Body of pancreas (tissue), 4 donors: ENCODE measurements at regions not wholly inside any gene's neighbourhood (a gene's known extent, or its start where the extent isn't known, plus 50 kb on each side); places are given as distances from the start of the nearest gene placed in this dataset.

Experiments
- ATAC-seq: fragments of 150-250 bp; one replicate; pipeline ENCODE4 v1.9.1; 2016
- DNase-seq, 4 donors: peaks; one replicate each; pipeline ENCODE4 v3.0.0-alpha.2; 2019
- H3K27ac ChIP-seq, 4 donors: fragments of 200-600 bp; sonication (generic); 1 replicate in 3 of 4; 2 replicates in 1 of 4; pipeline versions ENCODE4 v1.5.1 to v1.6.1; 2016 to 2019; ENCODE audit warnings: mild to moderate bottlenecking in 1 of 4, mixed read lengths in 1 of 4, moderate library complexity in 1 of 4
- H3K27me3 ChIP-seq, 2 donors: fragments of 200-600 bp; sonication (generic); one replicate each; pipeline ENCODE4 v1.6.0; 2016; ENCODE audit warnings: mild to moderate bottlenecking in 1 of 2
- H3K36me3 ChIP-seq, 2 donors: fragments of 200-600 bp; sonication (generic); replicated peaks in 1 of 2; 2 replicates each; pipeline ENCODE4 v1.5.1; 2016; ENCODE audit warnings: low read depth in 2 of 2; ENCODE audit not compliant: insufficient read depth in 1 of 2
- H3K4me1 ChIP-seq: fragments of 200-600 bp; sonication (generic); one replicate; pipeline ENCODE4 v1.6.0; 2016
- H3K4me3 ChIP-seq, 2 donors: fragments of 200-600 bp; sonication (generic); 1 replicate in 1 of 2; 2 replicates in 1 of 2; pipeline ENCODE4 v1.5.1; 2016 to 2019
- H3K9me3 ChIP-seq, 3 donors: fragments of 200-600 bp; sonication (generic); 1 replicate in 2 of 3; 2 replicates in 1 of 3; pipeline ENCODE4 v1.5.1; 2016
- CTCF ChIP-seq, 7 experiments: fragments of 450-650 bp in 4 of 7; fragments of 200-600 bp in 3 of 7; sonication (generic) in 3 of 7; IDR thresholded peaks; one replicate each; pipeline ENCODE4 v1.5.1; 2016 to 2019; ENCODE audit warnings: antibody characterized with exemption in 7 of 7
- POLR2A ChIP-seq, 3 donors: fragments of 450-650 bp; IDR thresholded peaks; one replicate each; pipeline ENCODE4 v1.6.1; 2016; ENCODE audit warnings: antibody characterized with exemption in 3 of 3, mild to moderate bottlenecking in 2 of 3
- WGBS, 2 donors: methylation state at CpG; one replicate each; pipeline ENCODE4 v1.1.5; 2017; 5-methylcytosine and 5-hydroxymethylcytosine counted together
- intact Hi-C: fragments of 100-400 bp; cut with DNase I; formaldehyde crosslinking; loops from one replicate; pipeline ENCODE4 v1.15.1; 2023

DNA sequence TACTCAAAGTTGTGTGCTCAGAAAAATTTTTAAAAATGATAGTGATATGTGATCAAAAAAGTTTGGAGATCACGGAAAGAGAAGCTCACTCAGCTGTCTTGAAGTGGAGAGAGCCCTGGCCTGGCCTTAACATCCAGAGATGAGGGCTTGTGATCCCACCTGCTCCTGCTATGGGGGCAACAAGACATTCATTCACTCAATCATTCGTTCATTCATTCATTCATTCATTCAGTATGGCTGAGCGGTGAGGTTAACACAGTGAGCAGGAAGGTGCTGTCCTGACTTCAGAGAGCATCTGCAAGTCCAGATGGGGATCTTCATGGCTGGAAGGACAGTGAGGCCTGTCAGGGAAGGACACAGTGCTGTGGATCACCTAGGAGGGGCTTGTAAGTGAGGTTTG, 112.3 kb downstream of the SLC25A47 start:
- WGBS, 2 donors: 71 to 72% methylated on average over 3 of the region's 3 CpGs

DNA sequence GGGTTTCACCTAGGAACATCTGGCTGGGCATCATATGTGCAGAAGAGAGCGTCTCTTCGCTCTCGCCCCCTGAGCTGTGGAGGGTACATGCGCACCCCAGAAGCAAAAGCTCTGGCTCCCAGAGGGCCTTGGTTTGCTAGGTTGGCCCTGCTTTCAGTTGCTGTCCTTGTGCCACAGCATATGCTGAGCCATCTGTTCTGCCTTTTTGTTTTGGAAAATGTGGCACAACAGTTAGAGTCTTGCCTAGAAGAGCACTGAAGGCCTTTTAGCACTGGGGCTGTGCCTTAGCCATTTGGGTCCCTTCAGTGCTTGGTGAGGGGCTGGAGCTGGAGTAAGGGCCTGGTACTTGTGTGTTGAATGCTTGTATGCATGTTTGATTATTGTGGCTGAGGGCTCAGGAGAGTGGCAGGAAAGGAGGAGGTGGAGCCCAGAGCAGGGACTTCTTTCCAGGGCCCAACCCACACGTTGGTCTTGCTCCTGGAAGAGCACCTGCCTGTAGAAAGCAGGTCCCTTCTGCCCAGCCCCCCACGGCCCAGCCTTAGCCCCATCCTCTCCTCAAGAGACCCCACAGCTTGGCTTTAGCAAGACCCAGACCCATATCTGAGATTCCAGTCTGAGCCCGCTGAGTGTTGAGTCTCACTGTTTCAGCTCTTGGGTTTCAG, 113.7 kb downstream of the SLC25A47 start:
- 82 to 84% methylated on average over 7 of the region's 7 CpGs for WGBS, 2 donors
- ATAC-seq (no peak), DNase-seq (peak in 1 of 4 donors; percentile 46)
- Histone ChIP-seq H3K27me3 (no peaks in the 10 kb centered on the region), H3K4me3 (no peak overlapping the region), H3K36me3 (no peaks in the 10 kb centered on the region), H3K9me3 (no peaks in the 10 kb centered on the region), H3K4me1 (peaks cover 39% of the 10 kb centered on the region), H3K27ac (peak overlapping the region in 1 of 4 donors; percentile 4)
- TF ChIP-seq CTCF (IDR thresholded peaks at IDR 0.05) (no peak), POLR2A (IDR thresholded peaks at IDR 0.05) (no peak)
- intact Hi-C loops: no loop called here

More for the DNA sequence above, 112.3 kb downstream of the SLC25A47 start:
- Histone ChIP-seq H3K36me3 (no peaks in the 10 kb centered on the region), H3K9me3 (no peaks in the 10 kb centered on the region), H3K4me3 (no peak overlapping the region), H3K27me3 (no peaks in the 10 kb centered on the region), H3K4me1 (peaks cover 27% of the 10 kb centered on the region), H3K27ac (no peak overlapping the region)
- ATAC-seq: no peak
- no peak for TF ChIP-seq POLR2A (IDR thresholded peaks at IDR 0.05)
- no peak for TF ChIP-seq CTCF (IDR thresholded peaks at IDR 0.05)
- intact Hi-C loops: no loop called here
- no peak for DNase-seq

- Histone ChIP-seq H3K27ac (no peak overlapping the region), H3K4me1 (peaks cover 47% of the 10 kb centered on the region), H3K4me3 (no peak overlapping the region), H3K9me3 (no peaks in the 10 kb centered on the region), H3K36me3 (no peaks in the 10 kb centered on the region), H3K27me3 (no peaks in the 10 kb centered on the region)
- ATAC-seq (no peak), DNase-seq (no peak)
- WGBS, 2 donors: 72 to 77% methylated on average over 5 of the region's 5 CpGs
- intact Hi-C loops: no loop called here
- no peak for TF ChIP-seq CTCF (IDR thresholded peaks at IDR 0.05)
Observed at GRCh38 chr14:100438271-100438670, 115.1 kb downstream of the SLC25A47 start.

DNA sequence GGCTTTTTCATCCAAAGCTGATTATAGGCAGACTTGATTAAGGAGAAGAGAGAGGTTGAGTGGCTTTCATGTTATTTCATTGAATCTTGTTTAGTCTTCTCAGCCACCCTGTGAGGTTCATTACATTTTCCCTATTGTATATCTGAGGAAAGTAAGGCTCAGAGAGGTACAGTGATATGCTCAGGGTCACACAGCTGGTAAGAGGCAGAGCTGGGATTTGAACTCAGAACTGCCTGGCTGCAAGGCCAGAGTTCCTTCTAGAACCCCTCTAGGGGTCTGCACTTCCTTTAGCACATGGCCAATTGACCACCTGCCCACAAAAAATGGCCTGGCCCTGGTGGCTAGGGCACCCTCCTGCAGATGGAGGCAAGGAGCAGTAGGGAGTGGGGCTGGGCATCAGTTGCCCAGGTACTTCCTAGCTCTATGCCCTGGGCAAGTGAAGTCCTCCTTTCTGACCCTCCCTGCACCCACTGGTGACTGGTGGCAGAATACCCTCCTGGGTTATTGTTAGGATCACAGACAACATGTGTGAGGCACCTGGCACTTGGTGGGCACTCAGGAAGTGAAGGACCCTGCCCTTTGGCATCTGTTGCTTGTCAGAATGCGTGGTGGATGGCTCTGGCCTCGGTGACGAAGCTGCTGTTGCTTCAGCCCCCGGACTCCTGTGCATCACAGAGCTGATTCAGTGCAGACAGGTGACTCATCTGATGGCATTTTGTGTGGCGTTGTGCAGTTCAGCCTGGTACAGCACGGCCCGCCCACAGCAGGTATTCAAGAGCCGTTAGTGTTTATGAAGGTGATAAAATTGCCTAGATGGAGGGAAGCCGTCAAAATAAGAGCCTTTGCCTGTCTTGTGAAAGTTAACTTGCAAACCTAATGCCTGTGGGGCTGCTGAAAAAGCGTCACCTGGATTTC, 115.8 kb downstream of the SLC25A47 start:
- H3K9me3 ChIP-seq: no peaks in the 10 kb centered on the region
- TF ChIP-seq POLR2A (IDR thresholded peaks at IDR 0.05) (no peak), CTCF (IDR thresholded peaks at IDR 0.05) (no peak)
- H3K36me3 ChIP-seq: no peaks in the 10 kb centered on the region
- H3K4me3 ChIP-seq: no peak overlapping the region
- intact Hi-C loops: no loop called here
- DNase-seq (peak in 2 of 4 donors; percentile 31 to 78), ATAC-seq (no peak)
- H3K4me1 ChIP-seq: peaks cover 47% of the 10 kb centered on the region
- 51 to 63% methylated on average over 9 to 10 of the region's 10 CpGs for WGBS, 2 donors
- peak overlapping the region in 1 of 4 donors; percentile 57 for H3K27ac ChIP-seq
- H3K27me3 ChIP-seq: no peaks in the 10 kb centered on the region
